PFSK-1 (cell line): ENCODE measurements at regions not wholly inside any gene's neighbourhood (a gene's known extent, or its start where the extent isn't known, plus 50 kb on each side); places are given as distances from the start of the nearest gene placed in this dataset.

Experiments
- FOXP2 ChIP-seq: optimal IDR thresholded peaks from 2 replicates; pipeline ENCODE3; 2011; ENCODE audit warnings: borderline replicate concordance, control low read depth, inconsistent platforms; ENCODE audit not compliant: insufficient read depth; ENCODE audit errors: extremely low read length, extremely low read depth
- POLR2AphosphoS5 ChIP-seq: IDR thresholded peaks from 2 replicates; pipeline ENCODE4 v1.6.1; 2012; ENCODE audit warnings: low read depth, mild to moderate bottlenecking, control low read depth, low read length, moderate library complexity
- SIN3A ChIP-seq: IDR thresholded peaks from 2 replicates; pipeline ENCODE4 v1.6.1; 2012; ENCODE audit warnings: mild to moderate bottlenecking, low read length, moderate library complexity, borderline replicate concordance; ENCODE audit not compliant: insufficient read depth
- TAF1 ChIP-seq: IDR thresholded peaks from 2 replicates; pipeline ENCODE4 v1.6.1; 2012; ENCODE audit warnings: low read length, control low read depth, borderline replicate concordance; ENCODE audit not compliant: insufficient read depth
- TF ChIP-seq, protein P1 (sequence below), 2 experiments: IDR thresholded peaks; 2 replicates each; pipeline versions ENCODE4 v1.6.1 to v1.8.0; 2011 to 2012; ENCODE audit warnings: low read depth in 2 of 2, low read length in 2 of 2, control low read depth in 1 of 2, inconsistent platforms in 1 of 2, mild to moderate bottlenecking in 1 of 2, moderate library complexity in 1 of 2; ENCODE audit not compliant: insufficient read depth in 1 of 2

GRCh38 chr3:104673981-104674380 is 692.7 kb upstream of the ALCAM start:
- TF ChIP-seq POLR2AphosphoS5: no peak
- TF ChIP-seq, protein P1, sequence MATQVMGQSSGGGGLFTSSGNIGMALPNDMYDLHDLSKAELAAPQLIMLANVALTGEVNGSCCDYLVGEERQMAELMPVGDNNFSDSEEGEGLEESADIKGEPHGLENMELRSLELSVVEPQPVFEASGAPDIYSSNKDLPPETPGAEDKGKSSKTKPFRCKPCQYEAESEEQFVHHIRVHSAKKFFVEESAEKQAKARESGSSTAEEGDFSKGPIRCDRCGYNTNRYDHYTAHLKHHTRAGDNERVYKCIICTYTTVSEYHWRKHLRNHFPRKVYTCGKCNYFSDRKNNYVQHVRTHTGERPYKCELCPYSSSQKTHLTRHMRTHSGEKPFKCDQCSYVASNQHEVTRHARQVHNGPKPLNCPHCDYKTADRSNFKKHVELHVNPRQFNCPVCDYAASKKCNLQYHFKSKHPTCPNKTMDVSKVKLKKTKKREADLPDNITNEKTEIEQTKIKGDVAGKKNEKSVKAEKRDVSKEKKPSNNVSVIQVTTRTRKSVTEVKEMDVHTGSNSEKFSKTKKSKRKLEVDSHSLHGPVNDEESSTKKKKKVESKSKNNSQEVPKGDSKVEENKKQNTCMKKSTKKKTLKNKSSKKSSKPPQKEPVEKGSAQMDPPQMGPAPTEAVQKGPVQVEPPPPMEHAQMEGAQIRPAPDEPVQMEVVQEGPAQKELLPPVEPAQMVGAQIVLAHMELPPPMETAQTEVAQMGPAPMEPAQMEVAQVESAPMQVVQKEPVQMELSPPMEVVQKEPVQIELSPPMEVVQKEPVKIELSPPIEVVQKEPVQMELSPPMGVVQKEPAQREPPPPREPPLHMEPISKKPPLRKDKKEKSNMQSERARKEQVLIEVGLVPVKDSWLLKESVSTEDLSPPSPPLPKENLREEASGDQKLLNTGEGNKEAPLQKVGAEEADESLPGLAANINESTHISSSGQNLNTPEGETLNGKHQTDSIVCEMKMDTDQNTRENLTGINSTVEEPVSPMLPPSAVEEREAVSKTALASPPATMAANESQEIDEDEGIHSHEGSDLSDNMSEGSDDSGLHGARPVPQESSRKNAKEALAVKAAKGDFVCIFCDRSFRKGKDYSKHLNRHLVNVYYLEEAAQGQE (IDR thresholded peaks at IDR 0.05; ENCODE audit: insufficient read depth in 1 of 2, low read depth in 2 of 2, low read length in 2 of 2): no peak
- no peak for TF ChIP-seq SIN3A
- TF ChIP-seq TAF1: no peak
- TF ChIP-seq FOXP2: no peak
